ENCODE measurements at regions not wholly inside any gene's neighbourhood (a gene's known extent, or its start where the extent isn't known, plus 50 kb on each side); places are given as distances from the start of the nearest gene placed in this dataset.
"Not testable (repeated sequence)": the region's sequence is repeated elsewhere in the genome, so short reads cannot be mapped to it uniquely, and the experiment has no call there.

DNA sequence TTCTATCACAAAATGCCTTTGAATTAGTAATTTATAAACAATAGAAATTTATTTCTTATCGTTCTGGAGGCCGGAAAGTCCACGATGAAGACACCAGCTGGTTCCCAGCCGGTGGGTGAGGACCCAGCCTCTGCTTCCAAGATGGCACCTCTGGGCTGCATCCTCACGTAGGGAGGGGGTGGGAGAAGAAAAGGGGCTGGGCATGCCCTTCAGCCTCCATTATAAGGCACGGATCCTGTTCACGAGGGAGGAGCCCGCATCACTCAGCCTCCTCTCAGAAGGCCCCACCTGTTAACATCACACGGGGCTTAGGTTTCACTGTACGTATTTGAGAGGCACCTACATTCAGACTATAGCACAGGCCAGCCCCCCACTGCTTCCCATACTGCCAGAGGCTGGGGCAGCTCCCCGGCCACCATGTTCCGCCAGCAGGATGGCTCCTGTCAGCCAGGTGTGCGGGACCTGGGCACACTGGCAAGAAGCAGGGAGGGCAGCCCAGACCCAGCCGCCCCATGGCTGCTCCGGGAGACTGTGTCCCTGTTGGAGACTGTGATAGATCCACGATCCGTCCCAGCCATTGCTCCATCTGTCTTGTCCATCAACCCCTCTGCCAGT is 131.6 kb downstream of the SOX1 start:
- no peak for DNase-seq

DNA sequence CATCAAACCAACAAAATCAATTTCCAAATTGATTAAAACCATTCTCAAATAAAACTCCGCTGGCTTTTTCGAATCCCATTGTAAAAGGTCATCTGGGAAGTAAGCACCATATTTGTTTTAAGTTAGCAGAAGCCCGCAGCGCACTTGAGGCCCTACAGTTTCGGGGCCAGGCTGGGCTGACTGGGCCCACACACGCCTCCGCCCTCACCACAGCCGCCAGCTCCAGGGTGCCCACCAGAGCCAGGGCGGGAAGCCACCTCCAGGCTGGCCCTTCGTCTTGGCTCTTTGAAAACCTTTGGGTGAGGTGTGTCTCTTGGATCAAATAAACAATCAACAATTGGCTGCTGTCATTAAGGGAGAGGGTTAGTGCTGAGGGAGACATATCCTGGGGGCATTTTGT is 133.3 kb downstream of the SOX1 start:
- DNase-seq: no peak

DNA sequence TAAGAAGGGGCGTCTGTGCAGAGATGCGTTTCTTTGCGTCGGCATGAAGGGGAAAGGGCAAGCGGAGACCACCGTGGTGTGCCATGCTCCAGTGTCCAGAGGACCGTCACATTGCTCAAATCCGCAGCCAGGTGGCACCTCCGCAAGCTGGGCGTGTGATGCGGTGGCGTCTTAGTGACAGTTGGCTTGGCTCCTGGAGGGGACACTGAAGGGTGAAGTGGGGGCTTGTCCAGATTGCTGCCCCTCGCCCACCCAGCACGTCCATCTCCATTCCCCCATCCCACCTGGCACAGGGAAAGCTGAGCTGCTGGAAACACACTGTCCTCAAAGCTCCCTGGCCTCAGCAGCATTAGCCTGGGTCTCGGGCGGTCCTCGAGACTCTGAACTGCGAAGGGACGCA is 135.3 kb downstream of the SOX1 start:
- DNase-seq: no peak

DNA sequence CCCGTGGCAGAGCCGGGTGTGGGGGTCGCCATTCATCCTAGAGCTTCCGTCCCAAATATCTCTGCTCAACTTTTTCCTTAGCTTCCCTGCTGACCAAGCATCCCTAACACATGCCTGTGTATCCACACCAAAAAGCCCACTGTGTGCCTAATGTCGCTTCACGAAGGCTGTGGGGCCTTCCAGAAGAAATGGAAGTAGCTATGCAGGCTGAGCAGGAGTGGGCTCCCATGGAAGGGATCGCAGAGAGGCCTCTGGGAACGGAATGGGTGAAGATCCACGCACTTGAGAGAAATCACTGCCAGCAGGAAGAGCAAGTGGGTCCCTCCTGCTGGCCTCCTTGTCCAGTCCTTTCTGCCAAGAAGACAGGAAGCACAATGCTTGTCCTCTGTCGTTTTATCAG is 136.0 kb downstream of the SOX1 start:
- DNase-seq: no peak

DNA sequence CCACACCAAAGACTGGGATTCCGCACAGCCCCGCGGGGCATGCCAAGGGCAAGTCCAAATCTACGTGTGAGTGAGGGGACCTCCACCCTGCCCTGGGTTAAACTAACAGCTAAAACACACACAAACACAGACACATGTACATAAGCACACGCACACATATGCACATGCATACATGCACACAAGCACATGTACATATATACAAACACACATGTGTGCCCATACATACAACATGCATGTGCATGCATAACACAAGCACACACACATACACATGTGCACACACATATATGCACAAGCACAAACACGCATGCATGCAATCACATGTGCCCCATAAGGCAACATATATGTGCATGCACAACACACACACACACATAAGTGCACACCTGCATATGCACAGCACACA is 136.7 kb downstream of the SOX1 start:
- DNase-seq: no peak

DNA sequence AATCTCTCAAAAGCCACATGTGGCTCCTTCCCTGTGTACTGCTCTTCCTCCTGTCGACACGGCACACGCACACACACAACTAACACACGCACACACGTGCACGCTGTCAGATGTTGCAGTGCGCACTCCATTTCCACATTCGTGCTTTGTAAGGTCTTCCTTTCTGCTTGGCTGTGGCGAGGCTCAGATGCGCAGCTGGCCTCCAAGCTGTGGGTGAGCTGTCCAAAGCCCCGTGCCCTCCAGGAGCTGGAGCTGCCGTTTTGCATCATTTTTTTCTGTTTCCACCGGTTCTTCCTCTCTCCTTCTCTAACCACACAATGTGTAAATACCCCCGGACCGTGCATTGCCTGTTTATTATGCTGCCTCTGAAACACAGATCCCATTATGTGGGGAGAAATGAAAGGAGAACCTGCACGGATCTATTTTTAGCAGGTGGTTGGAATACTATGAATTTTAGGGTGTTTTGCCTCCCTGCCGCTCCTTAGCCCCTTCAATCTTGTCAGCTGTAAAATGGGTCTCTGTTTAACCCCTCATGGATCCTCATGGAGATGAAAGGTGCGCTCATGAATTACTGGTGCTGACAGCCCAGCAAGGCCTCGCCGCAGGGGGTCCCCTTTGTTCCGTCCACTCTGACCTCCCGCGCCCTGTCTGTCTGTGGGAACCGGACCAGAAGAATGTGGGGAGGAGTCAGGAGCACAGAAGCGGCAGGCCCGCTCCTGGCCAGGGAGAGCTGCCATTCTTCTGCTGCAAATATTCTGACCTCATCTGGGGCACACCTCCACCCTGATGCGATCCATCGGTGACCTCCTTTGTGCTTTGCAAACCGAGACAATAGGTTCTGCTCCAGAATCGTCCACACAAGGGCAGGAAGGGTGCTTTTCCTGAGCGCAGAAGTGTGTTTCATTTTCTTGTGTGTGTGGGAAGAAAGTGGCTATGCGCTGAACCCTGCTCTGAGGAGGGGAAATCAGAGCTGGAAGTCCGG is 137.7 kb downstream of the SOX1 start:
- no peak for DNase-seq

DNA sequence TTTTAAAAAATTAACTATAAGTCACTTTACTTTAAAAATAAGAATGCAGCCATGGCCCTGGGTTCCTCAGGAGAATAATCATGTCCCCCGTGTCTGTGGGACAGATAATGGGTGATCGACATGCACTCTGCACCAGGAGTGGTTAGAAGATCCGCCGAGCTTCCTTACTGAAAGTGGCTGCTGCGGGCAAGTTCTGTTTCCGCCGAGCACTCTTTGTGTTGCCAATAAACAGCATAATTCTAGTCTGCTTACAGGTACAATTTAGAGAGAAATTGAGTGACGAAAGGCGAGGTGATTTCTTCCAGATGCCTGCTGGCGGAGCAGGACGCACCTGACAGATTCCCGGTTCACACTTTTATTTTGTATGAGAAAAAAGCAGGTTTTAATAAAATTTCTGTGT is 139.0 kb downstream of the SOX1 start:
- DNase-seq: no peak

DNA sequence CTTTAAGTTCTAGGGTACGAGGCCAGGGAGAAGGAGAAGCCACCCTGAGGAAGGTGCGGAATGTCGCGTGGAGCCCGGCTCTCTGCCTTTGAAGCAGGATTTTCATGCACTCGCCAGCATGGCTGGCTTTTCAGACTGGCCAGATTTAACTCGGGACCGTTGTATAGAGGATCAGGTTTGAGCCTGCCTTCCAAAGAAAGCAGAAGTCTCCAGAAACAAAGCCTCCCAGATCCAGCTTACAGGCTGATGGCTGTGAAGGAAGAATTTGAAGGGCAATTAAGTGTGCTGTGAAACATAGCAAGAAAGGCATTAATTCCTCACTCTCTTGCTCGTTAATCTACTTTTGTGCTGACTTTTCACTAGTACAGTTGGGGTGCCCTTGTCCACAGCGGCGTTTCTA is 140.2 kb downstream of the SOX1 start:
- DNase-seq: no peak

DNA sequence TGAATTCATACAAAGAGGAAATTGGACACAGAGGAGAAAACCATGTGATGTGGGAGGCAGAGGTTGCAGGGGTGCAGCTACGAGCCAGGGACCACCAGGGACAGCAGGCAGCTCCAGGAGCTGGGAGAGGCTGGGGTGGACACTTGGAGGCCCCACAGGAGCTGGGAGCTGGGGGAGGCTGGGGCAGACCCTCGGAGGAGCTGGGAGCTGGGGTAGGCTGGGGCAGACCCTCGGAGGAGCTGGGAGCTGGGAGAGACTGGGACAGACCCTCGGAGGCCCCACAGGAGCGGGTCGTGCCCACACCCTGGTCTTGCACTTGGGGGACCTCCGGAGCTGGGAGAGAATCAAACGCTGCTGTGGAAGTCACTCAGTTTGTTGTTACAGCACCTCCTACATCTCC is 141.7 kb downstream of the SOX1 start:
- DNase-seq: no peak

DNA sequence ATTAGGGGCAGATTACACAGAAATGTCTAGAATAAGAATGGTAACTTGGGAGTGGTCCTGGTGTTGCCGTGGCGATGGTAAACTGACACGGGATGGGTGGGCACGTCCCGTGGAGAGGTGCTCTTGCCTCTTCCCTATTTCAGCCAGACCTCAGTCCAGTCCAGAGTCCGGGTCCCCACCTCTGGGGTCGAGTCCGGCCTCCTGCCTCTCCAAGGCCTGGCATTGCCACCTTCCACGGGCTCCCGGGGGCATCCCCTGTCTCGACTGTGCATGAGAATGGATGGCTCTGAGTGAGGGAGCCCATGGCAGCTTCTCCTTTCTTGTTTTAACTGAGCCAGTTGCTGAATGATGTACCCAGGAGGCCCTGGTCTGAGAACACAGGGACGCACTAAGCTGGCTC is 142.3 kb downstream of the SOX1 start:
- no peak for DNase-seq

DNA sequence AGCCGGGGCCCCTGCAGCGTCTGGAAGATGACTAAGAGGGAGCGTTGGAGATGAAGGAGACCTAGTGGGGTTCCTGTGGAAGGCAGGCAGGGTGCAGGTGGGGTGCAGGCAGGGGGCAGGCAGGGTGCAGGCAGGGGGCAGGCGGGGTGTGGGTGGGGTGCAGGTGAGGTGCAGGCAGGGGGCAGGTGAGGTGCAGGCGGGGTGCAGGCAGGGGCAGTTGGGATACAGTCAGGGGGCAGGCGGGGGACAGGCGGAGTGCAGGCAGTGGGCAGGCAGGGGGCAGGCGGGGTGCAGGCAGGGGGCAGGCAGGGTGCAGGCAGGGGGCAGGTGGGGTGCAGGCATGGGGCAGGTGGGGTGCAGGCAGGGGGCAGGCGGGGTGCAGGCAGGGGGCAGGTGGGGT is 142.8 kb downstream of the SOX1 start:
- no peak for DNase-seq

DNA sequence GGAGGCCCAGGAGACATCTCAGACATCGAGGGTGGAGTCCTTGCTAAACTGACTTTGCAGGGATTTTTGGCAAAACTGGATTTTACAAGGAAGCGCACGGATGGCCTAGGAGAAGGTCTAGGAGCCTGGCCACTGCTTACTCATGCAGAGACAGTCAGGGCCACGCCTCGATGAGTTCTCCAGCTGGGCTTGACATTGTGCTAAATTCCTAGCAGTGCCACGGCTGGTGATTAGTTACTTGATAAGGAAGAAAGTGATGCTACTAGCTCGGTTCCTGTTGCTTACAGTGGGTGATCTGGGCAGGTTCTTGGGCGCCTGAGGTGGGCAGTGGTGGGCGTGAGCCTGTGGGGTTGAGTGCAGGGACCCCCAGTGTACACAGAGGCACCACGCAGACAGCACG is 143.4 kb downstream of the SOX1 start:
- no peak for DNase-seq

DNA sequence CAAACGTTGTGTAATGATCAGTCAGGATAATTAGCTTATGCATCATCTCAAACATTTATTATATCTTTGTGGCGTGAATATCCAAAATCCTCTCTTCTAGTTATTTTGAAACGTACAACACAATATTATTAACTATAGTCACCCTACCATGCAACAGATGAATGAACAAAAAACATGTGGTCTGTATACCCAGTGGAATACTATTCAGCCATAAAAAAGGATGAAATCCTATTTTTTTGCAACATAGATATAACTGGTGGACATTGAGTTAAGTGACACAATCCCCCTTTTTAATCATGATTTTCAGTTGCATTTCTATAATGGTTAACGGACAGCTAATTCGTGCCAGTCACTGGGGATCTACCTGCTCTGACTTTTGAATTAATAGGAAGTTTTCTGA is 145.6 kb downstream of the SOX1 start:
- no peak for DNase-seq

DNA sequence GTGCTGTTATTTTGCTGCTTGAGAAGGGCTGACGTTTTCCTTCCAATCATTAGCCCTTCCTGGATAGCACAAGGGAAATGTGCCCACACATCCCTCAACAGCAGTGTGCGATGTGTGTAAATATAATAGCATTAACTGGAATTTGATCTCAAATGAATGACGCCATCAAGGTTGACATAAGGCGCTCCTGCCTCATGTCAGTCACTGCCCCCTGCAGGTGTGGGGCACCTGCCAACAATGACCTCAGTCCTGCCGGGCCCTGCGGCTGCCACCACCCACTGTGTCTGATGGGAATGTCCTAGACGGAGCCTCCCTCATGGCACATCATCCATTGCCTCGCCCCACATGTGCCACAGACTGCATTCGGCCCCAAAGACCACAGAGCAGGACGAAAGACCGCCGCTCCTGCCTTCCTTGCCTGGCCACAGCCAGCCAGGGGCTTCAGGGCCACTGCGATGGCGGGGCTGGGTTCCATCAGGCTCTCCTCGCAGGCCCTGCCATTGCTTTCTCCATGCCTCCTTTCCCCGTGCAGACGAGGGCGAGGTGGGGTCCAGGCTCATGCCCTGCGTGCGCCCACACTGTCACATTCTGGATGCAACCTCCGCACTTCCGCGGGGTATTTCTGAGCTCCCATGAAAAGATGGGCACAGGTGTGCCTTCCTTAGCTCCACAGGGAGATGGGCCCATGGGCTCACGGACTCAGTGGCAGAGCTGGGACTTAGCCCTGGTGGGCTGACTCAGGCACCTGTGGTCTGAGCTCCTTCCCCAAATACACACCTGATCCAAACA is 146.7 kb downstream of the SOX1 start:
- peak in 1 of 2 experiments; percentile 2 for DNase-seq

DNA sequence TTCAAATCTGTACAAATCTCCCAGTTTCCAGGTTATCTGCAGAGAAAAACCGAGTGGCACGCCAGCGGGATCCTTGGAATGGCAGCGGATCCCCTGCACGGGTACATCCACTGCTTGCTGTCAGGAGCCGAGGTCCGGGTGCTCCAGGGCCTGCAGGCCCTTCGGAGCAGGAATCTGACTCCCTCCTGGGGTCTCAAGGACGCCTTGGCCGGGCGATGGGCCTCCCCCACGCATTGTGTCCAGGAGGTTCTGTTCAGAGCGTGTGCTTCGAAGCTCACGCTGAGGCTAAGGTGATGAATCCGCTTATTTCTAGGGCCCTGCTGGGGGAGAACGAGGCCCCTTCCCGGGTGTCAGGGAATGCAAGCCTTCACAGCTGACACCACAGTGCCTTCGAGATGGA is 148.9 kb downstream of the SOX1 start:
- no peak for DNase-seq

DNA sequence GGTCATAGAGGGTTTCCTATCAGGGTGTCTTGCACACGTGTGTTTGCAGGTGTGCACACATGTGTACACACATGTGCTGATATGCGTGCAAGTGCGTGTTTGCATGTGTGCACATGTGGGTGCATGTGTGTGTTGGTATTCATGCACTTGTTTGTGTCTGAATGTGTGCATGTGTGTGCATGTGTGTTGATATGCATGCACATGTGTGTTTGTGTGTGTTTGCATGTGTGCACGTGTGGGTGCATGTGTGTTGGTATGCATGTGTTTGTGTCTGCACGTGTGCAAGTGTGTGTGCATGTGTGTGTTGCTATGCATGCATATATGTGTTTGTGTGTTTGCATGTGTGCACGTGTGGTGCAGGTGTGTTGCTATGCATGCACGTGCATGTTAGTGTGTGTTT is 150.5 kb downstream of the SOX1 start:
- DNase-seq: no peak

DNA sequence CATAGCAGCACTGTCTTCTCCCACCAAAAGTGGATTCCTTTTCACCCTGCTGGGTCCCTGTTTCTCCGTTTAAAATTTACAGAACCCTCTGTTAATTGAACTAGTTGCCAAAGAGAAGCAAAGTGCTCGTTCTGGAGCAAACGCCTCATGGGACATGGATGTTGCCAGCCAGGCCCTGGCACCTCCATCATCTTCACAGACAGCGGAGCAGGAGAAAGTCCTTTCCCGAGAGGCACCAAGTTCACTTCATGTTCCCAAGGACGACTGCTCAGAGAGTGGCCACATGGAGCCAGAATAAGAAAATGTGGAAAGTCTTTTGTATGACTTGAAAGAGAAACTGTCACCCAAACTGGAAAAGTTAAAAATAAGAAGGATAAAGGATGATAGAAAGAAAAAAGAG is 151.5 kb downstream of the SOX1 start:
- DNase-seq: no peak

DNA sequence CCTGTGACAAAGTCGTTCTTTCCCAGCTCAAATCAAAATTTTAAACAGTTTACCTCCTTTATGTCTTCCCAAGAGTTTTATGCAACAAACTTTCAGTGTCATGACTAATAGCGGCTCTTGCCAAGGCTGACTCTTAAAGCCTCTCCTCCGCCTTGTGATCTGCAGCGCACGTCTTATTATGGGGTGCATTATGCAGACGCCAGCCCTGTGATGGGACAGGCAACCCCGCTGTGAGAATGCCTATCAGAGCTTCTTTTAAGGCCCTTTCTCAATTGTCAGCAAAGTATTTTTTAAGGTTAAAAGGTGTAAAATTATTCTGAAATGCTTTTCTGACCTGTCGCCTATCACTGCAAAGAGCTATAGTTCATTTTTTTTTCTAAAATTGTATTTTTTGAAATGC is 152.8 kb downstream of the SOX1 start:
- DNase-seq: no peak

DNA sequence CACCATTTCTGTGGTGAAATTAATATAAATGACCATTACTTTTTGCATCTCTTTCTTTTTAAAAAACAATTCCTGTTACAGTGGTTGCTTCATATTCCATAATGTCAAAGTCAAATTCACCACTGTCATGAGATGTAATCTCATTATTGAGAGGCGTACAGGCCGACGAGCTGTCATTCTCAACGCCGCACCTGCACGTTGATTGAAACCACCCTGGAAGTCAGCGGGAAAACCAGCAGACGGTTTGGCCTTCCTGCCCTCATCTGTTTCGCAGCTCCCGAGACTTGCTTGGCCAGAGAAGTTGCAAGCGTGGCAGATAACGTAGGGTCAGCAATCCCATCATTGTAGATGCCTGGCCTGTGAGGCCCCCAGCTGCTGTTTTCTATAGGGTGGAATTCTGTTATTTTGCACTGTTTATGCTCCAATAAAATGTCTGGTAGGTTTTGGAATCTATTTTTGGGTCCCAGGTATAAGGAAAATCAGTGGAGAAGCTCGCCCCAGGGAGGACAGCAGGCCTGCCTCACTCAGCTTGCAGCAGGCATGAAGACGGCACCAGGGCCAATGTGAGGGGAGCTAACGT is 153.4 kb downstream of the SOX1 start:
- DNase-seq: no peak

DNA sequence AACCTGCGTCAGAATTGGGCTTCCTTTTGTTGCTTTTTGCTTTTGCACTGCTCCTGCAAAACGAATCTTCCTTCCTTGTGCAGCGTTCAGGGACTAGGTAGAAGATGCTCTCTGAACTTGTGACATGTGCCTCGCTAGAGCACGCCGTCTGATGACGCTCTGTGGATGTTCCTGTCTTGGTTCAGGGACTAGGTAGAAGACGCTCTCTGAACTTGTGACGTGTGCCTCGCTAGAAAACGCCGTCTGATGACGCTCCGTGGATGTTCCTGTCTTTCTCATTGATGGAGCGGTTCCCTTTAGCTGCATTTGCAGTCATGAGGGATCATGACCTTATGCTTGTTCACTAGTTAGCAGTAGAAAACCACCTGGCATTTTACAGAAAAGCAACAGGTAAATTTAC is 154.0 kb downstream of the SOX1 start:
- DNase-seq: no peak

DNA sequence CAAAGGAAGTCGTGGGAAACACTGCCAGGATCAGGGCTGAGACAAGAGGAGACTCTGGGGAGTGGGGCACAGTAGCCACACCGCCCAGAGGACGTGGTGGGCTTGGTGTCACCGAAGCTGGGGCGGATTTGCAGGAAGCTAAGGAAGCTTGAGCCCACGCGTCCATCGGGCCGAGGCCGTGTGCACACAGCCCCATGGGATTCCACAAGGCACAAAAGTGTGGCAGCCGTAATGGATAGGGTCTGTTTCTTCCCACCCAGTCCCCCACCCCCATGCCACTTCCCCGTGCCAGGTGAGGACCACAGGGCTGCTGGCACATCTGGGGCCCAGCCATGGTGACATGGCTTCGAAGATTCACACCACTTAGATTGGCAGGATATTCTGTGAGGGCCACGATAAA is 153.2 kb upstream of the SPACA7 start:
- DNase-seq: no peak

DNA sequence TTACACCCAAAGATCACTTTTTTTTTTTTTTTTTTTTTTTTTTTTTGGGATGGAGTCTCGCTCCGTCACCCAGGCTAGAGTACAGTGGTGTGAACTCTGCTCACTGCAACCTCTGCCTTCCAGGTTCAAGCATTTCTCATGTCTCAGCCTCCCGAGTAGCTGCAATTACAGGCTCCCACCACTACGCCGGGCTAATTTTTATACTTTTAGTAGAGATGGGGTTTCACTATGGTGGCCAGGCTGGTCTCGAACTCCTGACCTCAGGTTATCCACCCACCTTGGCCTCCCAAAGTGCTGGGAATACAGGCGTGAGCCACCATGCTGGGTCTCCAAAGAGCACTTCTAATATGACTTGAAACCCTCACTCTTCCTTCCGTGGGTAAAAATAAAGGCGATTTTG is 152.2 kb upstream of the SPACA7 start:
- DNase-seq: not testable (repeated sequence)

DNA sequence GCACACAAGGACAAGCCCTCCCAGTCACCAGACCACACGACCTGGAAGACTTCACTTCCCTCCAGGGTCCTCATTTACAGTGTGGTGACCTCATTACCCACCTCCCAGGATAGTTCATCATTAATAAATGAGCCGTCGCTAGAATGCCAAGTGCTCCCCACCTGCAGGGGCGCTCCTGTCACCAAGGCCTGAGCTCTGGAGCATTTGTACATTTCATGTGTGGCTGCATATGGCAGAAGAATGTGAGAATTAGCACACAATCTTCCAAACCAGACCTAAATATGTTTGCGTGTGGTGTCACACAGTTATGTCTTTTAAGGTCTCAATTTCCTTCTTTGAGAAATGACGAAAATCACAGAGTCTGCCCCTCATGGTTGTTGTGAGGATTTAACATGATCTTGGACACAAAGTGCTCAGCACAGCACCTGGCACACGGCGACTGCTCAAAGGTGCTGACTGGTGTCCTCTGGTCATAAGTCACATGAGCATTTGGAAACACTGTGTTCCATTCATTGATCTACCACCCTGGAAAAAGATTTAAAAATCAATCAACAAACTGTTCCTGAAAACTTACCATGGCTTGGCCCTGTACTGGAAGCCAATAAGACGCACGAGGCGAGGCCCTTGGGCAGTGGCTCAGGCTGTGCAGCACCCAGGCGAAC is 150.6 kb upstream of the SPACA7 start:
- DNase-seq: no peak

Data from SW 1271 (cell line).